Nucleus accumbens (tissue), 56 donors: ENCODE measurements at regions not wholly inside any gene's neighbourhood (a gene's known extent, or its start where the extent isn't known, plus 50 kb on each side); places are given as distances from the start of the nearest gene placed in this dataset.

Experiments used
- DNase-seq, 56 donors: peaks; one replicate each; lab custom pipeline; 2025; lab: John Stamatoyannopoulos, UW

DNA sequence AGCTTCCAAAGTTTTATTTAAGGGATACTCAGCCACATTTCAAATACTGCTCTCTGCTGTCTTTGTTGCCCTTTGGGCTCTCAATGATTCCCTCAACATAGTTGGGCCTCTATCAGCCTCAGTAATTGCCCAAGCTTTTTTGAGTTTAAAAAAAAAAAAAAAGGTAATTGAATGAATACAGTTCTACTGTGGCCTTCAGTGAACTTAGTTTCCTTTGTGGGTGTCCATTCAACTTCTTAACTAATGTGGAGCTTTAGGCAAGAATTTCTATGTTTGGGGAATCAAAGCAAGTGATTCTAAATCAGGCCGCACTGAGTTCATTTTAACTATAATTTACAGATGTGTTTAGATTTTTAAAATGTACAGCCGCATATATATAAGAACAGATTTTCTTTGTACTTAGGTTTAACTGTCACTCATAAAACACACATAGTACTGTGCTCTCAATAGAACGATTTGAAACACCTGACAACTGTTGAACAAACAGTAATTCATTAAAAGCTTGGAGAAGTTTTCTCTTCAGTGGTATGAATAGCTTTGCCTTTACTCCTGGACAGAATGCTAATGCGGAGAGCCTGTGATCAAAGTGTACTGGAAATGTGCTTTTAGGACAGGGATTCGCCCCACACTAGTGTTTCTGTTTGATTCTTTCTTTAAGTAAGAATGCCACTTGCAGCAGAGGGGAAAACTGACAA, 844.9 kb upstream of the SEMA6D start:
- no peak for DNase-seq

DNA sequence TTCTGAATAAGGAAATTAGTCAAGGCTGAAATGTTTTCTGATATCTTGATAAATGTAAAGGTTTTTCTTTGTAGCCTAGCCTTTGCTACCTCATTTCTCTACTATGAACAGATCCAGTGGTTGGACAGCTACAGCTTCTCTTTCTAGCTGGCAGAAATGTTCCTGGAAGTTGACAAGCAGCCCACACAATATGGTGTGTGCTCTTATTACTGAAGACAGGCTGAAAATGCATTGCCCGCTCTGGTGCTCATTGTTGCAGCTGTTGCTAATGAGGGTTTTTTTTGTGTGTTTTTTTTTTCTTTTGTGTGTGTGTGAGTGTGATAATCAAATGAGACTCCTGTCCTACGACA, 844.3 kb upstream of the SEMA6D start:
- no peak for DNase-seq

DNA sequence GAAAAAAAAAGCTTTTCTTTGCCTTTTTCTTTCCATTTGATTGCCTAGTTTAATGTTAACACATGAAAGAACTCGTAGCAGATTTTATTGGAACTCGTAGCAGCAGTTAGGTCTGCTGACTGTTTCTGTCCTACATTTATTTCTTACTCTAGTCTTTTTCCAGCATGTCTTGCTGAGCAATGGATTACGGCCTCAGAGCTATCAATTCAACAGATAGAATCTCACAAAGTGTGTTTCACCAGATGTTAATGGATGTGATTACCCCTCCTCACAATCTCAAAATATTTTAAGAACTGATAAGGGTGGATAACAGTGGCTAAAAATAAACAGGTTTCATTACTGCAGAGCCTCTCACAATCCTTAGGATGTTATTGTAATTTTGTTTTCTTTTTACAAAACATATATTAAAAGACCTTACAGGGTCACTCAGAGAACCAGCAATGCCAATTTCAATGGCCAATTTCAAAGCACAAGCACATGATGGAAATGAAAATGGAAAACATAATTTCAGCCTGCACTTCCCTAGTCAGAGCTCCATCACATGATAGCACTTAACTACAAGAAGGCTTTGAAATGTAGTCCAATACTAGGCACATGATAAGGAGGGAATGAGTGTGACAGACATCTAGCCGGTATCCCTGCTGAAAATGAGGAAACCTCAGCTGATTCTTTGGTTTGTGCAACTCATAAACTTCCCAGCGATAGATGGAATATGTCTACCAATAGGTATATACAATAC, 838.1 kb upstream of the SEMA6D start:
- DNase-seq = no peak

DNA sequence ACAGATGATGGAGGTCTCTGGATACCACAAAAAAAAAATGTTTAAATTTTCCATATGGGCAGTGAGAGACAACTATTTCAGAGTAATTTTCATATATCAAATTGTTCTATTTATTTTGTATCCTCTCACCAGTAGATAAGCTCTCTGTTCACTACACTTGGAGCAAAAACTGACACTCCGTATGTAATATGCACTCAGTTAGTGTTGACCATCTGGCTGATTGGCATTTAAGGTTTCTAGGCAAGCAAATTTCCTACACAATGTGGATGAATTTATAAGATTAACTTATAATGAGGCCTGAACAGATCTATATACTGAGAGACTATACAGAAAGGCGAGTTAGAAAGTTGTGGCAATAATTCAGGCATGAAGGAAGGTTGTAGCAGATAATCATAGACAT, 836.5 kb upstream of the SEMA6D start:
- DNase-seq = no peak

DNA sequence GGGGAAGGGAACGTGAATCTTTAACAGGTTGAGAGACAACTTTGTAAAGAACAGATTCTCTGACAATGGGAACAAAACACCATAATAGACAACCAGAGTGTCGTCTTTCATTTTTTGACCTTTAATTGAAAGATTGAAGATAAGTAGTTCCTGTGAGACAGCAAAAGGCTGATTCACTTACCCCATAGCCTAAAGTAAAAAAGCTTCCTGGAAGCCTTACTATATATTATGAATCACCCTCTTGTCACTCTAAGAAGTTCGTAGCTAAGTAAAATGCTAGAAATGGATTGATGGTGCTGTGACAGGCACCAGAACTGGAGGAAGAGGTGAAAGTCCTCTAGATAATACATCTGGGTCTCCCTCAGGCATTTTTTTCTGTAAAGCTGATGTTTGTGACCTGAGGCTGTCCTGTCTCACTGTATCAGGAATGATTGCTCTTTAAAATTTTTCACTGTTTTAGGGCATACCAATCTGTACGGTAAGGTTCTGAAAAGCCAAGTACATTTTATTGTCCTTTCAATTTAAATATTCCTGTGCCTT, 824.6 kb upstream of the SEMA6D start:
- DNase-seq = no peak

DNA sequence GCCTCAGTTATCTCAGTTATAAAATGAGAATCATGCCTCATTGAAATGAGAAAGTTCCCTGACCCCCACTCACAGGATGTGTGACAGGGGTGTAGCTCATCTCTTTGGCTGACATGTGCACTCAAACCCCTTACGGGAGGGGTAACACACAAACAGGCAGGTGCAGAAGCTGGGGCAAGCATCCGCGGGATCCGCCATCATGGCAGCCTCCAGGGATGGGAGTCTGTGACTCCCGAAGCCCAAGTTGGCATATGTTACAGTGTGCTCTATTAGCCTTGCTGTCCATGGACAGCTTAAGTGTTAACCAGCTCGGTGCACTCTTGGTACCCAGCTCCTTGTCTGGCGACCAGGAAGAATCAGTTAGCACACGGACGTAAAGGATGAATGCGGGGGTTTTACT, 822.7 kb upstream of the SEMA6D start:
- no peak for DNase-seq

DNA sequence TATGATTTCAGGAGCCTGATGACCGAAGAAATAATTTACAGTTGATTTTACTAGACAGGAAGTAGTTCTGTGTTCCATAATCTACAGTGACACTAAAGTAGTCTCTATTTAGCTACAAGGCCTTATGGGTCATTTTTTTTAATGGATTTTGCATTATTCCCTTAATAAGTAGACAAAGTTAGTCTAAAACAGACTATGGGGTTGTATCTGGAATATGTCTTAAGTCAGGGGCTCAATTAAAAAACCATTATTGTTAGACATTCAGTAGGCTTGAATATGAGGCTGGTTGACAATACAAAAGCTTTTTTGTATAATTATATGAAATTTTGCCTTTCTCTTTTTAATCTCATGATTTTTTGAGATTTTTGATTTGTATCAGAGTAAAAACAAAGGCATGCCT, 820.0 kb upstream of the SEMA6D start:
- no peak for DNase-seq

DNA sequence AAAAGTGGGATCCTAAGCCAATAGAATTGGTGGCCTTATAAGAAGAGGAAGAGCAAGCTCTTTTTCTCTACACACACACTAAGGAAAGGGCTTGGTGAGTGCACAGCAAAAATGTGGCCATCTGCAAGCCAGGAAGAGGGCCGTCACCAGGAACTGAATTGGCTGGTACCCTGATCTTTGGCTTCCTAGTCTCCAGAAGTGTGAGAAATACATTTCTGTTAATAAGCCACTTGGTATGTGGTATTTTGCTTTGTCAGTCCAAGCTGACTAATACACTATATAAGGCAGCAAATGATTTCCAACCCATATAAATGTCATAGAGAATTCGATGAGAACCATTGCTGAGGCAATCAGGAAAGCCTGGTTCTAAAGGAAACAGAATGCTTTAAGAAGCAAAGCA, 816.3 kb upstream of the SEMA6D start:
- DNase-seq = no peak

DNA sequence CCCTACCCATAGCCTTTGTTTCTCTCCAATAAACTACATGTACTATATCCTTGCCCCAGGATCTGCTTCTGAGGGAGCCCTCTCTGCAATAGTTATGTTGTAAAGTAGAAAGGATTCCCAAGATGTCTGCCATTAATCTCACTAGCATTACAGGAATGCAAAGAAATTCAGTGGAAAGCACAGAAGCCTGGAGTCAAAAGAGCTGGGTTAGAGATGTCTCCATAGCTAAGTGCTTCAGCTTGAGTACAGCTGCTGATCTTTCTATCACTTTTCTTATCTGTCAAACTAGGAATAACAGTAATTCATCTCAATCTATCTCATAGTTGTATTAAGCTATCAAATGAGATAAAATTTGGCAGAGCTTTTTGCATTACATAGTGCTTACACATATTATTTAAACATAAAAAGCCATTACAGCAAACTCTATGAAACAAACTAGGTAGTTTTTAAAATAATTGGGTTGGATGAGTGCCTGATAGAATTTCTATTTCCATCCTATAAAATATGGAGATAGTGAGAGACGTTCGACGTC, 799.5 kb upstream of the SEMA6D start:
- no peak for DNase-seq

DNA sequence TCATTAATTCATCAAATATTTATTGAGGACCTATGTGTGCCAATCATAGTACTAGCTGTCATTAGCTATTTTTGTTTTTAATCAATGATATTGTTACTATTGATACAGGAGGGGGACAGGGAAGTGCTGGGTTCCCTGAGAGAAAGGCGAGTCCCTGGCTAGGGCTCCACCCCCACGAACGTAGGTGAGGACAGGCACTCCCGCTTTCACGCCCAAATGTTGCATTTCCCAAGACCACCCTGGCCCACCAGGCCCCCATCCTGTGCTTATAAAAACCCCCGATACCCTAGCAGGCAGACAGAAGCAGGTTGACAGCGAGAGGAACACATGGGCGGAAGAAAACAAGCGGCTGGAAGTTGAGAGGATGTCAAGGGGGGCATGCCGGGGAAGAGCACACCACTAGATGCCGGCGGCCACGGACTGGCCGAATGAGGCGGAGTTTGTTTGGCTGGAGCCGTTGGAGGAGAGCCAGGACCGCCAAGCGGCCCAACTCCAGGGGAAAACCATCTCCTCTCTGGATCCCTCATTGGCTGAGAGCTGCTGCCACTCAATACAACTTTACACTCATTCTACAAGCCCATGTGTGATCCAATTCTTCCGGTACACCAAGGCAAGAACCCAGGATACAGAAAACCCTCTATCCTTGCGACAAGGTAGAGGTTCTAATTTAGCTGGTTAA, 798.7 kb upstream of the SEMA6D start:
- no peak for DNase-seq

DNA sequence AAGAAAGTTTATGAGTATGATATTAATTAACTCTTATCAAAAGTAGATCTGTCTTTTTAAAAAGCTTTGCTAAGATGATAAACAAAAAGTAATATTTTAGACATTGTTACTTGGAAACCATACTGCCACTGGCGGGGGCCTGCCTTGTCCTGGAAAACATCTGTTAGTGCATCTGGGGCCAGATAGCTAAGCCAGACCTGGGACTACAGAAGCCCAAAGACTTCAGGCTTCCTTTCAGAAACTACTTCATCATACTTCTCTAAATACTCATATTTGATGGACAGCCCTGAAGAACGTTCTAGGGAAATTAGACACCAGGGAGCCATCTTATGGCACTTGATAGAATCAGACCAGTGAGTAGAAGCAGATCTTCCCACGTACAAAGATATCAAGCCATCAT, 795.4 kb upstream of the SEMA6D start:
- DNase-seq = no peak

DNA sequence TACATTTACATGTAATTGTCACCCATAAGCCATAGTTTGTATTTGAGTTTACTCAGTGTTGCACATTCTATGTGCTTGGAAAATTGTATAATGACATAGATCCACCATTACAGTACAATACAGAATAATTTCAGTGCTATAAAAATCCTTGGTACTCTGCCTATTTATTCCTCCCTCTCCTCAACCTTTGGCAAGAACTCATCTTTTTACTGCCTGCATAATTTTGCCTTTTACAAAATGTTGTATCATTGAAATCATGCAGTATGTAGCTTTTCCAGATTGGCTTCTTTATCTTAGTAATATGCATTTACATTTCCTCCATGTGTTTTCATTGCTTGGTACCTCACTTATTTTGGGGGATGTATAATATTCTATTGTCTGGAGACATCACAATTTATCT, 786.9 kb upstream of the SEMA6D start:
- no peak for DNase-seq

DNA sequence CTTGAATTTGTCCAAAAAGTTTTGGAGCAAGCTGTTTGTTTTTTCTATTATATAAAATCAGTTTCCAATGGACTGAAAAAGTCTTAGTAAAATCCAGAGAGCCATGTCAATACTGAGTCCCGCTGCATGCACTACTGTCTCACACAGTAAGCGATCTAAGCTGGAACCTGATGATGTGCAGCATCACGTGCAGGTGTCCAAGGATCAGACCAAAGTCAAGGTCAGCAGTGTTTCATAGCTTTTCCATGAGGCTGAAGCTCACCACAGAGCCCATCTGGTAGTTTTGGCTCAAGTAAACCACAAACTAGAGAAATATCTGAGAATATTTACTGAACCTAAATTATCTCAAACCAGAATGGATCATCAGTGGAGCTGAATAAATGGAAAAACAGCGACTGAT, 784.0 kb upstream of the SEMA6D start:
- DNase-seq = no peak

DNA sequence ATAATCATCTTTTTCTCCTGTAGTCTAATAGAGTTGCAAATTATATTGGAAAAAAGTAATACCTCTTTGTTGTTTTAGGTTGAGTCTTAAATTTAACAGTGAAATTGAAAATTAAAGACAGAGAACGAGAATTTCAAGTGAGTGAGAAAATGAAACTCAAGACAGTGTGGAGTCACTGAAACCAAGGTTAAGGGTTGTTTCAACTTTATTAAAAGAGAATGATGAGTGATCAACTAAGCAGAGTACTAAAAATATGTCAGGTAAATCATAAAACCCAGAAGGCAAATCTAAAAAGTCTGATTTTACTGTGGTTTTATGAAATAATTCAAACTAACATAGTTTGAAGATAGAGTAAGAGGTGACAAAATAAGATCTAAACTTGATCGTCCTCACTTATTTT, 782.5 kb upstream of the SEMA6D start:
- DNase-seq = no peak

DNA sequence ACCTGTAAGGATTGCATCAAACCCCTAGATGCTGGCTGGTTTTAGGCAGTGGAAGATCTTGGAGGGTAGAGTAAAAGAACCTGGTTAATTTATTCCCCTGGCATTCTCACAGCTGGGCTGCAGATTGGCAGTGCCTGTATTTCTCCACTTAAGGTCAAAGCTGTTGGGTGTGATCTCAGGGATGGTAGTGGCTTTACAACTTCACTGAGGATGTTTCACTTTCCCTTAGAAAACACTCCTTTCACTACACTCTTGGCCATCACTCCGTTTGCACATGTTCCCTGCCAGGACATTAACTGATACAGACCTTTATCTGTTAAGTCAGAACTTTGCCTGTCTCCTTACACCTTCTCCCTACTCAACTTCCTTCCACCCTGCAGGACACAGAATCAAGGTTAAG, 779.1 kb upstream of the SEMA6D start:
- no peak for DNase-seq

DNA sequence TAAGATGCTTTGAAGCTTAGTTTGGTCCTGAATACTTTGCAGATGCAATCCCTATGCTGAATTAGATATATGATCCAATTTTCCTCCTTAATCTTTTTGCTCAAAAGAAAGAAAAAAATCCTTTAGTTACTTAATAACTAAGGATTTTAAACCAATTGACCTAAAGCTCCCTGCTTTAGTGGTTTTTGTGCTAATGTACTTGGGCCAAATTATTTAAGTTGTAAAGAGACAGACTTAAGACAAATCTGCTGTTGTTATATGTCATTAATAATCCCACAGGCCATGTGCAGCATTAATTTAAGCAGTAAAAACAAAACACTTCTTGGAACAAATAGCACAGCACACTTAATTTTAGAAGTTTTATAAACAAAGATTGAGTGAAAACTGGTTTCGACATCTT, 776.1 kb upstream of the SEMA6D start:
- no peak for DNase-seq

DNA sequence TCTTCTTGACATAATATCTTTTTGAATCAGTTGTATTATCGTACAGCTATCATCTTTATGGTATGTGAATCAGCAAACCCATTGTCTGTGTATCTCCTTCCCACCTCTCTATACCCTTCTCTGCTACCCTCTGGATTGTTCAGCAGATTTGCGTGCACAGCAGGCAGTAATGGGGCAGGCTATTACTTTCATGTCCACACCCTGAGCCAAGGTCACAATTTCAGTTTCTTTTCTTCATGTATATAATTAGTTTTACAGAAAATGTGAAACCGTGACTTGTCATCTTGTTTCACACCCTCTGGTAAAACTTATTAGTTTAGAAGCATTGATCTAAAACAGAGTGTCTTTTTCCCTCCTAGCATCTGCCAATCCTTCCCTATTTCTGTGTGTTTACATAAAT, 770.4 kb upstream of the SEMA6D start:
- no peak for DNase-seq

DNA sequence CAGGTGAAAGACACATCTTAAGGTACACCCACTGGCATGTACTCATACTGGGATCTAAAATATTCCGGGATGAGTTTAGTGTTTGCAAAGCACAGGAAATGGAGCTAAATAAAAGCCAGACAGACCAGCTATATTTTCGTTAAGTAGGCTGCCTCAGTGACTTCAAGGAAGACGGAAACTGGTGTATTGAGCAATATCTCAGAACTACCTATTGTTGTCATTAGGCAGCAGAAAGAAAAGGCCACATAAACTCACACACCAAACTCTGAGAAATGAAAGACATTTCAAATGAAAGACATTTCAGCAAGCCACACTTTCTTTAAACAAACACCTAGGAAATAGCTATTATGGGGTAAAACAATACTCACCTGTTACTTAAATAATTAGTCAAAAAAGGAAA, 761.7 kb upstream of the SEMA6D start:
- no peak for DNase-seq

DNA sequence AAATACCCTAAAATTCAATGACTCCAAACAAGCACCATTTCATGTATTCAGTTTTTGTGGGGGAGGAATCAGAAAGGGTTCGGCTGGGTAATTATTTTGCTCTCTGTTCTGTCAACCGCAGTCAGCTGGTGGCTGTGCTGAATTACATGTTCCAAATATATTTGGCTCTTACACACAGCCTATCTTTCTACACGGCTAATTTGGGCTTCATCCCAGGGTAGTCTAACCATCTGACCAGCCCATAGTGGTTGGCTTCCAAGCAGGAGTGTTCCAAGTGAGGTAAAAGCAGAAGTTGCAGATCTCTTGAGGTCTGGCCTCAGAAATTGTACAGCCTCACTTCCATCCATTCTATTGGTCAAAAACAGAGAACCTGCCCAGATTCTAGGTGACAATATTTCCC, 760.8 kb upstream of the SEMA6D start:
- DNase-seq = peak in 4 of 56 donors; percentile 1 to 6 (median 1)

DNA sequence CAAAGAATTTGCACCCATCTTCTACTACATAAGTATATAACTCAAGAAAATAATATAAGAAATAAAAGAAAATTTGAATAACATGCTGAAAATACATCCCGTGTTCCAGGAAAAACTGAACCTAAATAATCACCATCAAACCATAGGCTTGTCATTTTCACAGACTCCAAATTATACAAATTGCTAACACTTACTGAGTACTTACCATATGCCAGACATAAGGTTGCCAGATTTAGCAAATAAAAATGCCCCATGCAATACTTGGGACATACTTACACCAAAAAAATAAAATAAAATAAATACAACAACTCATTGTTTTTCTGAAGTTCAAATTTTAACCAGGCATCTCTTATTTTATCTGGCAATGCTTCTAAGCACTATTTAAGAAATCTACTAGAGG, 760.4 kb upstream of the SEMA6D start:
- no peak for DNase-seq

DNA sequence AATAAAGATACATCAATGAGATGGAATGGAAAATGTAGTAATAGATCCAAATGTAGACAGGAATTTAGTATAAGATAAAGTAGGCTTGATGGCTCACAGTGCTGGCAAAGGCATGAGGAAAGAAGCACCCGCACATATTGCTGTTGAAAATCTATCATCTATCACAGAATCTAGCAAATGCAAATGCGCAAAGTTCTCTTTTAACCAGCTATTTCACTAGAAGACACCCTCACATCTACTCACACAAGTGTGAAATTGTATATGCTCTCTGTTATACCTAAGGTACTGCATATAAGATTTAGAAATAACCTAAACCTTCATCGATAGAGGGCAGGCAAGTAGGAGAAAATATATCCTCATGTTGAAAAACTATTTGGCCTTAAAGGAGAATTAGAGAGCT, 756.7 kb upstream of the SEMA6D start:
- no peak for DNase-seq

DNA sequence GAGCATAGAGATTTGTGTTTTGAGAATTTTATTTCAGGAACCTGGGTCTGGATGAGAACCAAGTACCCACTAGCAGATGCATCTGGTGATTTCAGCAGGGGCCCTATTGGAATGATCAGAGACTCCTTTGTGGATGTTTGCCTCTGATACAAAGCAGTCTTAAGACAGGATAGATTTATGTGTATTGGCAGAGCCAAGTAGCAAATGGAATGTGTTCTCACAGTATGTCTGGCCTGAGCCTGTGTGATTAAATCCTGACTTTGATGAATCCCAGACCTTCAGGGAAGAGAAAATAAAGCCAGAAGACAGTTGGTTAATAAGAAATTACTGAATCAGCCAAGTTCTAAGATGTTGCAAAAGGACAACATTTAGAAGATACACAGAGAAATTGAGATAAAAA, 755.5 kb upstream of the SEMA6D start:
- DNase-seq = no peak
